Transverse colon (tissue), 4 donors: ENCODE measurements at regions not wholly inside any gene's neighbourhood (a gene's known extent, or its start where the extent isn't known, plus 50 kb on each side); places are given as distances from the start of the nearest gene placed in this dataset.

Experiments used
- DNase-seq: peaks from one replicate; pipeline ENCODE4 v3.0.0-alpha.2; 2019
- H3K27ac ChIP-seq, 4 donors: fragments of 200-600 bp; sonication (generic); 2 replicates each; pipeline ENCODE4 v1.5.1; 2016 to 2018; ENCODE audit warnings: inconsistent platforms in 4 of 4
- H3K27me3 ChIP-seq: fragments of 200-600 bp; sonication (generic); 2 replicates; pipeline ENCODE4 v1.5.1; 2017; ENCODE audit warnings: inconsistent platforms
- H3K36me3 ChIP-seq, 4 donors: fragments of 200-600 bp; sonication (generic); 2 replicates each; pipeline ENCODE4 v1.5.1; 2017 to 2019; ENCODE audit warnings: inconsistent platforms in 4 of 4
- H3K4me1 ChIP-seq, 4 donors: fragments of 200-600 bp; sonication (generic); 2 replicates each; pipeline ENCODE4 v1.5.1; 2017 to 2020; ENCODE audit warnings: inconsistent platforms in 4 of 4
- H3K4me3 ChIP-seq, 4 donors: fragments of 200-600 bp; sonication (generic); 1 replicate in 1 of 4; 2 replicates in 3 of 4; pipeline versions ENCODE4 v1.5.1 to v1.6.1; 2017 to 2019; ENCODE audit warnings: inconsistent platforms in 4 of 4
- H3K9me3 ChIP-seq, 2 donors: fragments of 200-600 bp; sonication (generic); 2 replicates each; pipeline ENCODE4 v1.5.1; 2017 to 2019; ENCODE audit warnings: inconsistent platforms in 2 of 2
- EP300 ChIP-seq: sonication (generic); formaldehyde crosslinking; IDR thresholded peaks from one replicate; pipeline ENCODE4 v1.6.1; 2017; ENCODE audit warnings: antibody characterized with exemption, low read depth
- POLR2A ChIP-seq: fragments of 450-650 bp; IDR thresholded peaks from one replicate; pipeline ENCODE4 v1.6.1; 2016; ENCODE audit warnings: antibody characterized with exemption, mild to moderate bottlenecking, moderate library complexity
- POLR2AphosphoS5 ChIP-seq, 3 donors: sonication (generic); formaldehyde crosslinking; IDR thresholded peaks; one replicate each; pipeline ENCODE4 v1.6.1; 2016; ENCODE audit warnings: antibody characterized with exemption in 3 of 3
- WGBS, 2 donors: methylation state at CpG; one replicate each; pipeline ENCODE4 v1.1.5; 2018; ENCODE audit warnings: low coverage in 1 of 2; 5-methylcytosine and 5-hydroxymethylcytosine counted together
- in situ Hi-C, 4 donors: fragments of 200-750 bp; cut with MboI; loops; one replicate each; pipeline versions ENCODE4 v1.15.0 to v1.15.1; 2017; ENCODE audit warnings: low sequenced_read_pairs in 3 of 4, low pct_ligation_motif_present in 1 of 4, low pct_unique_long_range_greater_than_20kb in 1 of 4
- intact Hi-C: fragments of 100-400 bp; cut with DNase I; formaldehyde crosslinking; loops from one replicate; pipeline ENCODE4 v1.15.1; 2023; ENCODE audit warnings: low total_unique reads
- TF ChIP-seq, protein P1 (sequence below), 5 experiments: fragments of 200-600 bp in 3 of 5; fragments of 450-650 bp in 2 of 5; sonication (generic) in 3 of 5; IDR thresholded peaks; 1 replicate in 2 of 5; 2 replicates in 3 of 5; pipeline ENCODE4 v1.5.1; 2016 to 2017; ENCODE audit warnings: antibody characterized with exemption in 5 of 5, inconsistent platforms in 3 of 5, mild to moderate bottlenecking in 2 of 5, moderate library complexity in 1 of 5

DNA sequence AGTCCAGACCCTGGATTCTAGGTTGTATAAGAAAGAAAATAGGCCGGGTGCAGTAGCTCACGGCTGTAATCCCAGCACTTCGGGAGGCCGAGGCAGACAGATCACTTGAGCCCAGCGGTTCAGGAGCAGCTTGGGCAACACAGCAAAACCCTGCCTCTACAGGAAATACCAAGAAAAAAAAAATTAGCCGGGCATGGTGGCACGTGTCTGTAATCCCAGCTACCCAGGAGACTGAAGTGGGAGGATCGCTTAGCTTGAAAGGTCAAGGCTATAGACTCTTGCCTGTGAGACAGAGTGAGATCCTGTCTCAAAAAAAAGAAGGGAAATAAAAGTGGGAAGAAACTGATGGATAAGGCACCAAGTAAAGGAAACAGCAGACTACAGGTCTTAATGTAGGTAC is 287.9 kb upstream of the KLF14 start:
- DNase-seq = no peak
- H3K27ac ChIP-seq = no peak overlapping the region
- H3K4me1 ChIP-seq = peaks cover 0 to 37% (median 12%) of the 10 kb centered on the region in 4 donors
- no peaks in the 10 kb centered on the region for H3K9me3 ChIP-seq
- no peaks in the 10 kb centered on the region for H3K27me3 ChIP-seq
- no peak overlapping the region for H3K4me3 ChIP-seq
- TF ChIP-seq EP300 (no peak), POLR2A (no peak), POLR2AphosphoS5 (IDR thresholded peaks at IDR 0.05) (no peak)
- TF ChIP-seq, protein P1, sequence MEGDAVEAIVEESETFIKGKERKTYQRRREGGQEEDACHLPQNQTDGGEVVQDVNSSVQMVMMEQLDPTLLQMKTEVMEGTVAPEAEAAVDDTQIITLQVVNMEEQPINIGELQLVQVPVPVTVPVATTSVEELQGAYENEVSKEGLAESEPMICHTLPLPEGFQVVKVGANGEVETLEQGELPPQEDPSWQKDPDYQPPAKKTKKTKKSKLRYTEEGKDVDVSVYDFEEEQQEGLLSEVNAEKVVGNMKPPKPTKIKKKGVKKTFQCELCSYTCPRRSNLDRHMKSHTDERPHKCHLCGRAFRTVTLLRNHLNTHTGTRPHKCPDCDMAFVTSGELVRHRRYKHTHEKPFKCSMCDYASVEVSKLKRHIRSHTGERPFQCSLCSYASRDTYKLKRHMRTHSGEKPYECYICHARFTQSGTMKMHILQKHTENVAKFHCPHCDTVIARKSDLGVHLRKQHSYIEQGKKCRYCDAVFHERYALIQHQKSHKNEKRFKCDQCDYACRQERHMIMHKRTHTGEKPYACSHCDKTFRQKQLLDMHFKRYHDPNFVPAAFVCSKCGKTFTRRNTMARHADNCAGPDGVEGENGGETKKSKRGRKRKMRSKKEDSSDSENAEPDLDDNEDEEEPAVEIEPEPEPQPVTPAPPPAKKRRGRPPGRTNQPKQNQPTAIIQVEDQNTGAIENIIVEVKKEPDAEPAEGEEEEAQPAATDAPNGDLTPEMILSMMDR (IDR thresholded peaks at IDR 0.05) = no peak
- WGBS, 2 donors = 56 to 61% methylated on average over 2 to 8 of the region's 8 CpGs
- in situ Hi-C loops (no loop called here), intact Hi-C loops (no loop called here)
- H3K36me3 ChIP-seq = no peaks in the 10 kb centered on the region

DNA sequence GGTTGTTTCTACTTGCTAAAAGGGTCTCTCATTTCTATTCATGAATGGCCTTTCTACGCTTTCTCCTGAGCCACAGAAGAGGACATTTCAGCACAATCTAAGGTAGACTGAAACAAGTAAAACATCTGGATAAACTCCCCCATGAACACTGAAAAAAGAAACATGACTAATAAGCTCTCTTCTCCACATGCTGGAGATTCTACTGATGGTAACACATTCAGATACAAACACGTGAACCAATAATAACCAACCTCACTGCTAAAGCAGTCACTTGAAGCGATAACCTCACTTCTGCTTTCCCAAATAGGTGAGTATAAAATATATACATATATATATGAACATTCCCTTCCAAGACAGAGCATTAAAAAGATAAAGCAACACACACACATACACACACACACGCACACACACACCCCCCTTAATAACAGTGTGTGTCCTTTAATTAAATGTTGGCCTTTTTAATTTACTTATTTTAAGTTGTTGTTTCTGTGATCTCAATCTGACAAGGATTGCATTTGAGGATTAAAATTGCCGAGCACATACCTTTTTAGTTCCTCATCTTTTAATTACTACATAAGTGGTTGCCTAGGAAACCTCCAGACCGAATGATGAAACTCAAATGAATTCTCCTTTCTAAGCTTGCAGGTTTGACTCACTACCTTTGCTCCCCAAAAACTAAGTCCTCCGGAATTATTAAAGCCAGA is 292.4 kb upstream of the KLF14 start:
- intact Hi-C loops (no loop called here), in situ Hi-C loops (loop anchor here in 1 of 4 donors (25.0 kb wide), 1 partner anchor 139 kb away; no protein-coding TSS in a partner anchor)
- Histone ChIP-seq H3K4me3 (no peak overlapping the region), H3K27me3 (no peaks in the 10 kb centered on the region), H3K4me1 (peaks cover 4 to 55% (median 18%) of the 10 kb centered on the region in 4 donors), H3K9me3 (no peaks in the 10 kb centered on the region), H3K36me3 (no peaks in the 10 kb centered on the region), H3K27ac (peak overlapping the region in 1 of 4 donors; percentile 26)
- TF ChIP-seq POLR2A (no peak), EP300 (no peak), POLR2AphosphoS5 (IDR thresholded peaks at IDR 0.05) (no peak)
- TF ChIP-seq, protein P1 (IDR thresholded peaks at IDR 0.05) = no peak
- WGBS, 2 donors = 69% methylated on average over 7 of the region's 7 CpGs
- DNase-seq = no peak

DNA sequence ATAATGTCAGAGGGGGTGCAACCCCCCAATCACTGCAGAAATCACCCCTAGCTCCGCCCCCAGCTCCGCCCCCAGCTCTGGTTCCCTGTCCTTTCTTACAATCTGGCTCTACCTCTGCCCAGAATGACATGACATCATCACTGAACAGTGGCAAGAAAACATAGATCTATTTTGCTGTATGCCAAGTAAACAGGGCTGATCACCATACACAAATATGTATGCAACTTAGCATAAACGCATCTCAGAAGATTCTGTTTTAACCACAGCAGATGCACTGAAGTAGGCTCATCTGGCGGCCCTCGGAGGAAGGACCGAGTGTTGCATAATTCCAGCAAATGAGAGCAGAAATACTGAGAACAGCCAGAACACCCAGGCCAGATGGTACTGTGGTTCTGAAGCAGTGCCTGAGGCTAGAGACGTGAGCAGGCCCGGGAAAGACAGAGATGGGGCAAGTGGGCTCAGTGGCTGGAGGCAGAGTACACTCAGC is 293.3 kb upstream of the KLF14 start:
- TF ChIP-seq, protein P1 (IDR thresholded peaks at IDR 0.05) = no peak
- peak in 1 of 3 donors; percentile 23 for TF ChIP-seq POLR2AphosphoS5 (IDR thresholded peaks at IDR 0.05)
- Histone ChIP-seq H3K4me3 (no peak overlapping the region), H3K4me1 (peaks cover 8 to 53% (median 16%) of the 10 kb centered on the region in 4 donors), H3K27ac (peak overlapping the region; percentile 2 to 50 (median 15)), H3K9me3 (no peaks in the 10 kb centered on the region), H3K27me3 (no peaks in the 10 kb centered on the region), H3K36me3 (no peaks in the 10 kb centered on the region)
- intact Hi-C loops = no loop called here
- no peak for DNase-seq
- 79% methylated on average over 7 of the region's 8 CpGs; no CpG with 5 or more reads in 1 of the 2 donors for WGBS, 2 donors
- in situ Hi-C loops = loop anchor here in 1 of 4 donors (25.0 kb wide), 1 partner anchor 140 kb away; no protein-coding TSS in a partner anchor

DNA sequence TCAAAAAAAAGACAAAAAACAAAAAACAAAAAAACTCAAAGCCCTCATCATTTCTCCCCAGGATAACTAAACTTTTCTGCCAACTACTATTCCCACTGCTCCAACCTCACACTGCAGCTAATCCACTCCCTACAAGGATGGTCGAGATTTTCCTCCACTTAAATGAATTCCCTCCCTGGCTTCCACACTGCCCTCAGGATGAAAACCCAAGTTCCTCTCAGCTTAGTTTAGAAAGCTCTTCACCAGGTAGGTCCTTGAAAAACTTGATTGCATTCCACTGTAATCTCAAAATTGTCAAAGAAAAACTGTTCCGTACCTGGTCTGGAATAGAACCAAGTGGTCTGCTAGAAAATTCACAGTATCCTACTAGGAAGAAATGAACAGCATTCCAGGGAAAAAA is 294.3 kb upstream of the KLF14 start:
- TF ChIP-seq POLR2A = no peak
- no peak for TF ChIP-seq POLR2AphosphoS5 (IDR thresholded peaks at IDR 0.05)
- TF ChIP-seq EP300 = no peak
- TF ChIP-seq, protein P1 (IDR thresholded peaks at IDR 0.05) = no peak
- intact Hi-C loops = no loop called here
- Histone ChIP-seq H3K27ac (peak overlapping the region in 3 of 4 donors; percentile 17 to 50 (median 26)), H3K4me1 (peaks cover 8 to 53% (median 16%) of the 10 kb centered on the region in 4 donors), H3K9me3 (no peaks in the 10 kb centered on the region), H3K36me3 (no peaks in the 10 kb centered on the region), H3K4me3 (no peak overlapping the region), H3K27me3 (no peaks in the 10 kb centered on the region)
- in situ Hi-C loops = loop anchor here in 1 of 4 donors (25.0 kb wide), 1 partner anchor 141 kb away; no protein-coding TSS in a partner anchor
- no peak for DNase-seq
- 80 to 90% methylated on average over 2 of the region's 2 CpGs for WGBS, 2 donors
